Keratinocyte (primary cell): ENCODE measurements at regions not wholly inside any gene's neighbourhood (a gene's known extent, or its start where the extent isn't known, plus 50 kb on each side); places are given as distances from the start of the nearest gene placed in this dataset.

Source experiments
- DNase-seq: peaks from one replicate; pipeline ENCODE4 v3.0.0-alpha.2; 2011; ENCODE audit warnings: low read depth, missing footprints, low spot score
- FAIRE-seq: peaks from 2 replicates; lab custom pipeline; 2011; peaks lifted over from hg19 to GRCh38; lab: Jason Lieb, UNC
- H2AFZ ChIP-seq: 2 replicates; pipeline ENCODE4 v1.6.0; 2012; ENCODE audit warnings: low read length, control low read depth, inconsistent platforms; ENCODE audit not compliant: control insufficient read depth
- H3K27ac ChIP-seq: 2 replicates; pipeline ENCODE4 v1.5.1; 2011; ENCODE audit warnings: low read length; ENCODE audit not compliant: control insufficient read depth, insufficient read depth
- H3K27me3 ChIP-seq: 3 replicates; pipeline ENCODE4 v1.6.0; 2011; ENCODE audit warnings: low read length; ENCODE audit not compliant: control insufficient read depth, insufficient read depth; ENCODE audit errors: extremely low read depth
- H3K36me3 ChIP-seq, 2 experiments: 2 replicates in 1 of 2; 3 replicates in 1 of 2; pipeline ENCODE4 v1.5.1; 2011; ENCODE audit warnings: low read length in 2 of 2, mild to moderate bottlenecking in 1 of 2; ENCODE audit not compliant: control insufficient read depth in 2 of 2, insufficient read depth in 2 of 2; ENCODE audit errors: extremely low read depth in 1 of 2
- H3K4me1 ChIP-seq: 3 replicates; pipeline ENCODE4 v1.5.1; 2011; ENCODE audit warnings: low read length; ENCODE audit not compliant: control insufficient read depth, insufficient read depth; ENCODE audit errors: extremely low read depth
- H3K4me2 ChIP-seq: 3 replicates; pipeline ENCODE4 v1.6.0; 2011; ENCODE audit warnings: low read depth, low read length; ENCODE audit not compliant: control insufficient read depth, insufficient read depth; ENCODE audit errors: extremely low read depth
- H3K4me3 ChIP-seq, 3 experiments: fragments of 200-600 bp in 1 of 3; sonication (generic) in 1 of 3; 2 replicates in 2 of 3; 3 replicates in 1 of 3; pipeline ENCODE4 v1.5.1; 2011 to 2016; ENCODE audit warnings: low read length in 3 of 3, mild to moderate bottlenecking in 3 of 3, control low read depth in 2 of 3, inconsistent platforms in 1 of 3, low read depth in 1 of 3, mixed read lengths in 1 of 3, mixed run types in 1 of 3, moderate library complexity in 1 of 3; ENCODE audit not compliant: control insufficient read depth in 2 of 3, insufficient read depth in 2 of 3; ENCODE audit errors: extremely low read depth in 1 of 3
- H3K79me2 ChIP-seq: 2 replicates; pipeline ENCODE4 v1.6.0; 2012; ENCODE audit warnings: low read length; ENCODE audit not compliant: control insufficient read depth, insufficient read depth
- H3K9ac ChIP-seq: 3 replicates; pipeline ENCODE4 v1.6.0; 2011; ENCODE audit warnings: low read length; ENCODE audit not compliant: control insufficient read depth, insufficient read depth; ENCODE audit errors: extremely low read depth
- H3K9me1 ChIP-seq: 3 replicates; pipeline ENCODE4 v1.6.0; 2011; ENCODE audit warnings: low read length; ENCODE audit not compliant: control insufficient read depth, insufficient read depth; ENCODE audit errors: extremely low read depth
- H3K9me3 ChIP-seq: 2 replicates; pipeline ENCODE4 v1.5.1; 2012; ENCODE audit warnings: low read depth, low read length; ENCODE audit not compliant: control insufficient read depth
- H4K20me1 ChIP-seq: 3 replicates; pipeline ENCODE4 v1.6.0; 2011; ENCODE audit warnings: low read length; ENCODE audit not compliant: control insufficient read depth, insufficient read depth; ENCODE audit errors: extremely low read depth
- CTCF ChIP-seq, 3 experiments: IDR thresholded peaks in 1 of 3; conservative IDR thresholded peaks in 1 of 3; optimal IDR thresholded peaks in 1 of 3; 2 replicates in 2 of 3; 3 replicates in 1 of 3; pipeline versions ENCODE3 to v1.5.1; 2011; ENCODE audit warnings: low read length in 3 of 3, mild to moderate bottlenecking in 3 of 3, moderate library complexity in 2 of 3, control low read depth in 1 of 3, inconsistent platforms in 1 of 3; ENCODE audit not compliant: insufficient read depth in 2 of 3; ENCODE audit errors: extremely low read depth in 1 of 3
- EZH2 ChIP-seq: IDR thresholded peaks from one replicate; pipeline ENCODE4 v1.6.1; 2012; ENCODE audit warnings: inconsistent platforms, mild to moderate bottlenecking, low read length, moderate library complexity
- dilution Hi-C: fragments of 300-500 bp; cut with MboI; formaldehyde crosslinking; loops from one replicate; pipeline ENCODE4 v1.7.0; 2020; ENCODE audit warnings: low sequenced_read_pairs; ENCODE audit not compliant: extremely low pct_ligation_motif_present

GRCh38 chr1:57659804-57660203 is 235.9 kb upstream of the DAB1 start:
- H3K4me1 ChIP-seq: no peaks in the 10 kb centered on the region
- H3K9ac ChIP-seq: no peak overlapping the region
- H3K9me1 ChIP-seq: no peaks in the 10 kb centered on the region
- no peaks in the 10 kb centered on the region for H3K27me3 ChIP-seq
- no peak overlapping the region for H3K4me3 ChIP-seq
- FAIRE-seq (no peak), DNase-seq (no peak)
- H2AFZ ChIP-seq: no peak overlapping the region
- TF ChIP-seq EZH2 (no peak), CTCF (optimal IDR thresholded peaks at IDR 0.05 in 1 of 3, IDR thresholded peaks at IDR 0.05 in 1 of 3, conservative IDR thresholded peaks at IDR 0.05 in 1 of 3; ENCODE audit: extremely low read depth in 1 of 3, insufficient read depth in 2 of 3, low read length in 3 of 3) (no peak)
- no peak overlapping the region for H3K27ac ChIP-seq
- no peak overlapping the region for H3K4me2 ChIP-seq
- H4K20me1 ChIP-seq: no peaks in the 10 kb centered on the region
- no peaks in the 10 kb centered on the region for H3K9me3 ChIP-seq
- dilution Hi-C loops: no loop called here
- no peaks in the 10 kb centered on the region for H3K36me3 ChIP-seq
- no peaks in the 10 kb centered on the region for H3K79me2 ChIP-seq

- no peaks in the 10 kb centered on the region for H3K36me3 ChIP-seq
- no peak for TF ChIP-seq EZH2
- no peak for TF ChIP-seq CTCF (optimal IDR thresholded peaks at IDR 0.05 in 1 of 3, IDR thresholded peaks at IDR 0.05 in 1 of 3, conservative IDR thresholded peaks at IDR 0.05 in 1 of 3; ENCODE audit: extremely low read depth in 1 of 3, insufficient read depth in 2 of 3, low read length in 3 of 3)
- FAIRE-seq (no peak), DNase-seq (no peak)
- no peak overlapping the region for H3K9ac ChIP-seq
- H3K4me2 ChIP-seq: no peak overlapping the region
- no peak overlapping the region for H3K27ac ChIP-seq
- H3K4me3 ChIP-seq: no peak overlapping the region
- no peaks in the 10 kb centered on the region for H3K9me1 ChIP-seq
- H3K9me3 ChIP-seq: no peaks in the 10 kb centered on the region
- H4K20me1 ChIP-seq: no peaks in the 10 kb centered on the region
- no peaks in the 10 kb centered on the region for H3K27me3 ChIP-seq
- H2AFZ ChIP-seq: no peak overlapping the region
- H3K4me1 ChIP-seq: no peaks in the 10 kb centered on the region
- dilution Hi-C loops: no loop called here
- no peaks in the 10 kb centered on the region for H3K79me2 ChIP-seq
Observed at GRCh38 chr1:57655161-57655560, 231.3 kb upstream of the DAB1 start.
